ENCODE measurements at regions not wholly inside any gene's neighbourhood (a gene's known extent, or its start where the extent isn't known, plus 50 kb on each side); places are given as distances from the start of the nearest gene placed in this dataset.
A peak's percentile ranks its signal among the peaks of the same experiment; 100 is the strongest.
"Not testable (repeated sequence)": the region's sequence is repeated elsewhere in the genome, so short reads cannot be mapped to it uniquely, and the experiment has no call there.

DNA sequence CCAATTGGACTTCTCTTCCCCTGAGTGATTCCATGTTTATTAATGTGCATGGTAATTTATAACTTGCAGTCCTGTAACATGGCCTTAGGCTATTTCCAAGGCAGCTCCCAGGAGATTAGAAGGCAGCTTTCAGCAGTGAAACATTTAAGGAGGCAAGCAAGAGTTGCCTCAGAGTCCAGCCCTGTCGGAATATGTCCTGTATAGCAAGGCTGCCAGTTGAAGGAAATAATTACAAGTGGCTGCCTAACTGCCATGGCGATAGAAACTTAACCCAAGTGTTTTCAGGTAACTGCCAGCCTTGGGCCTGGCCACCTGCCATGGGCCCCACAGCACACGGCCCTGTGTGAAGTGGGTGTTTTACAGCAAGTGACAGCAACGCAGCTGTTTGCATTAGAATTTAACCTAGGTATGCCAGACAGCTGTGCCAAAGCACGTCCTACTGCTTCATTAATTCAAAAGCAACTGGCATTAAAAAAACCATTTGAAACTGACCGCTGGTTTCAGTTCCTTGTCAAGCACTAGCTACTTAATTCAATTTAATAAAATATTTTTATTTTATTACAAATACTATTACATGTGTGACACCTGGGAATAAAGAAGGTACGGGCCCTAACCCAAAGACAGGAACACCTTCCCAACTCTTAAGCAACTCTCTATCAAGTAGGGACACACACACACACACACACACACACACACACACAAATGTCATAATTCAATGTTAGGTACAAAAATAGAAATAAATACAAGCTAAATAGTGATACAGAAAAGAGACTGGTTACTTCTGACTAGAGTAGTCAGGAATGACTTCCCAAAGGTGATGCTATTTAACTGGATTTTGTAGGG is 151.8 kb upstream of the HEY2 start:
- DNase-seq, result peak; percentile 75

DNA sequence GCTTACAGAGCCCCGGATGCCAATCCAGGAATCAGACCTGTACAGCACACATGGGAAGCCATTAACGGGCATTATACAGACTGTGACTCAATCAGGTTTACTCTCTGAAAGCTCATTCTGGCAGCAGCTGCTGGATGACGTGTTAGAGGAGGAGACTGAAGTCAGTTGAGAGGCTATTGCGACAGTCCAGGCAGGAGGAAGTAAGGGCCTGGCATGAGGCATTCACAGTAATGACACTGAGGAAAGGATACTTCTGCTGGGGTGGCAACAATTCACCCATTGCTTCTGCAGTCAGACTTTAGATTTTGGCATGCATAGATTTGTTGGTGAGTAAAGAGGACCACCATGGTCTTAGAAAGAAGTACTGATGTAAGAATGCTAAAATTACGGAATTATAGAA is 151.0 kb upstream of the HEY2 start:
- peak; percentile 70 for DNase-seq

DNA sequence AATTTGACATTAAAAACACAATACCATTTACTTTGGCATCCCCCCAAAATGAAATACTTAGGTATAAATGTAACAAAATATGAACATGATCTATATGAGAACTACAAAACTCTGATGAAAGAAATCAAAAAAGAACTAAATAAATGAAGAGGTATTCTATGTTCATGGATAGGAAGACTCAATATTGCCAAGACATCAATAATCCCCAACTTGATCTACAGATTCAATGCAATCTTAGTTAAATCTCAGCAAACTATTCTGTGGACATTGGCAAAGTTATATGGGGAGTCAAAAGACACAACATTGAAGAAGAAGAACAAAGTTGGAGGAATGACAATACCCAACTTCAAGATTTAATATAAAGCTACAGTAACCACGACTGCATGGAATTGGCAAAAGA is 145.2 kb upstream of the HEY2 start:
- DNase-seq, result no peak

DNA sequence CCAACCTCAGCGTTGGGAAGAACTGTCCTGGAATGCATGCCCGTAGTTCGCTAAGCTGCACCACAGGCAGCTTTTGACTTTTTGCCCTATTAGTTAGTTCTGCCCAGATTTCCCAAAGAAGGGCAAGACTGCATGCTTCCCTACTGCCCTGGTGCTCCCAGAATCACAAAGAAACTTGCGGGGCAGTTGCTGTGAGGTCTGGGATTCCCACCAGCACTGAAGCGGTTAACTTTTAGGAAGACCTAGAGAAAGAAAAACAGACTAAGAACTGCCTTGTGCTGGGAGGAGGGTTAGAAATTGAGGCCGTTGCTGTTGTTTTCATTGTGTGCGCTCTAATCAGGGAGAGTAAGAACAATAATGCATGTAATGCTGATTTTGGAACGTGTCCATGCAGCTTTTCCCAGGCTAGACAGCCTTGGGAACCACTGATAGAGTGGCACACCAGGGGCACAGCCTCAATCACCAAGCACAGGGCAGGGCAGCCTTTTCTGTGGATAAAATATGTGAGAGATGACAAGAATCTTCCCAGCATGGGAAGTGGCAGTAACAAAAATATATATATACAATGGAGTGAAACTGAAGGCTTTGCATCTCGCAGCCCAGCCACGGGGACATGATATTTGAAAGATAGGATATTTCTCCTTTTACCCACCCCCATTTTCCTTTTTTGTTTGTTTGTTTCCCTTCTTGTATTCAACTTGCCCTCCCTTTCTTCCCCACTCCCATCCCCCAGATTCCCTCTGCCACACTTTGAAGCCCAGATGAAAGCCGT is 137.7 kb upstream of the HEY2 start:
- peak; percentile 73 for DNase-seq

DNA sequence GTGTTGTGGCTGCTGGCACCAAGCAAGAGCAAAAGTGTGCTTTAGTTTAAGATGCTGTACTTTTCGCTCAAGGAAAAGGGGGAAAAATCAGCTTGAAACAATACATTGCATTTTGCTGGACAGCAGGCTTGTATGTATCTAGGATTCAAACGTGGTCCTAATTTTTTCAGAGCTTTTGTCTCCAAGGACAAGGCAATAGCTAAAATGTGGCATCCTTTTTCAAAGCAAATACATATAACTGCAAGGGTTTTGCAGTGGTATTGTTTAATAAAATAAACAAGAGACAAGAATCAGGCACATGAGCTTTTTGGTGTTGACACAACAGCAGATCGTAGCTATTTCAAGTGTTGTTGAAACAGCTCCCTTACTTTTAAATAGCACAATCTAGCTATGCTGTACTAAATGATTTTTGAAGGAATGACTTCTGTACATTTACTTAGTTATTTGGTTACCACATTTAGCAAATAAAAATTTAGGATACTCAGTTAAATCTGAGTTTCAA is 137.0 kb upstream of the HEY2 start:
- DNase-seq, result peak; percentile 69

DNA sequence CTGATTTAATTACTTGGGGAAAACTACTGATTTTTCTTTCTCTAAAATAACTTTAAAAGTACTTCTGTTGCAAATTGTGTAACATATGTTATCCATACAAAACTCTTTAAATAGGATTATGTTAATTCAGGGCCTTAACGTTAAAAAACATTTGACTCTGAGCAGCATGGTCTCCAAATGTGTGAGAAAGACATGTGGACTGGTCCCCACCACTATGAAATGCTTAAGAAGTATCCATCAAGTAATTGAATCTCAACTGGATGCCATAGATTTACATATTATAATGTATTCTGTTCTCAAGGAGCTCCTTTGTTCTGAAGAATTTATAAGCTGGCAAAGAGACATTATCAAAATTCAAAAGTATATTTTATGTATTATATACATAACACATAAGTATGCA is 130.8 kb upstream of the HEY2 start:
- no peak for DNase-seq

DNA sequence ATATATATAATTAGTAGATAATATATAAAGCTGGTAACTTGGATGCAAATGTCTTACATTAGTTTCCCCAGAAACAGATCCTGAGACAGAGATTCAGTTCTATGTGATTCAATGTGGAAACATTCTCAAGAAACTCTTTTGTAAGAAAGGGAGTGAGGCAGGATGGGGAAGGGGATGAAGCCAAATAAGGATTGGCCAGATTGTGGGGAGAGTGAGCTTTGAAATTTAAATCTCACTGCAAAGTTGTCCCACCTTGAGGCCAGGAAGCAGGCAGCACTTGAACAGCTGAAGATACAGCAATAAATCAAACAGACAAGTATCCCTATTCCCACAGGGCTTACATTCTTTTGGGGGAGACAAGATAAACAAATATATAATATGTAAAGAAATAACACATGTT is 126.3 kb upstream of the HEY2 start:
- DNase-seq, result no peak

DNA sequence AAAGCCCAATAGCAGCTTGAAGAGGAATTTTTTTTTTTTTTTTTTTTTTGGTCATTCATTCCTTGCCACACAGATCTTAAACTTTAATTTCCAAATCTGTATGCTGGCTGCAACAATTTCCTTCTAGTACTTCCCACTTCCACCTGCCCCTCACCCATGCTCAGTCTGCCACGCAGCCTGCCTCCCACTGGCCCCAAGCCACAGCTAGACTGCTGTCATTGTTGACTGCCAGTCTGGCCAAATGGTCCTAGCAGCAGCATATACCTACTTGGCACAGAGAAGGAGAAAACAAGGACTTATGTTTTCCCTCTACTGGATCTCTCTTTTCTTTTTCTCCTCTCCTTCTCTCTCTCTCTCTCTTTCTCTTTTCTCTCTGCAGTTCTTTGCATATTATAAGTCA is 118.3 kb upstream of the HEY2 start:
- no peak for DNase-seq

DNA sequence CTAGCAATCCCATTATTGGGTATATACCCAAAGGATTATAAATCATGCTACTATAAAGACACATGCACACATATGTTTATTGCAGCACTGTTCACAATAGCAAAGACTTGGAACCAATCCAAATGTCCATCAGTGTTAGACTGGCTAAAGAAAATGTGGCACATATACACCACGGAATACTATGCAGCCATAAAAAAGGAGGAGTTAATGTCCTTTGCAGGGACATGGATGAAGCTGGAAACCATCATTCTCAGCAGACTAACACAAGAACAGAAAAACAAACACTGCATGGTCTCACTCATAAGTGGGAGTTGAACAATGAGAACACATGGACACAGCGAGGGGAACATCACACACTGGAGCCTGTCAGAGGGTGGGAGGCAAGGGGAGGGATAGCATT is 113.4 kb upstream of the HEY2 start:
- not testable (repeated sequence) for DNase-seq

DNA sequence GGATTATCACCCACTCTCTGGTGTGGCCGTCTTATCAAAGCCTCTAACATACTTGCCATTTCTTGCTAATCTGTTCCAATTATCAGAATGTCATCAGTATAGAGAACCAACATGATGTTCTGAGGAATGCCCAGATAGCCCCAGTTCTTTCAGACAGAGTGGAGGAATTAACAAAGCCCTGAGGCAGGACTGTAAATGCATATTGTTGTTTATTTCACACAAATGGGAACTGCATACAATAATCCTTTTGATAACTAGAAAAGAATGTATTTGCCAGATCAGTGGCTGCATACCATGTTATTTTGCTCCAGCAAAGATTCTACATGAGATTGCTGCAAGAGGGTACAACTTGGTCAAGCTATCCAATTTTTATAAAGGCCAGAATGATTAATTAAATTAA is 112.8 kb upstream of the HEY2 start:
- DNase-seq, result no peak

DNA sequence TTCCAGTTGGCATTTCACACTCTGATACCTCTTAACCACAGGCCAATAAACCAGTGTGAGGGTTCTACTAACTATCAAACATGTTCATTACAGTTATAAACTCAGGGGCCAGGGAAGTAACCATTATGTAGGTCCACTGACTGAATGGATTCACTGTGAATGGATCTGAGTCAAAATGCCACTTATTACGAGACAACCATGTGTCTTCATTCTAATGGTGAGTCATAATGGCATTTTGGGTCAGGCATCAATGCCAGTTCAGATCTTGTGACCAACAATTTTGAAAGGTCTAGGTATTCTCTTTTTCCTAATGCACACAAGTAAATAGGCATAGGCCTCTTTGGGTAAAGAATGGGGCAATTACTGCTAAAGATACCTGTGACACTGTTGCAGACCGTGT is 112.2 kb upstream of the HEY2 start:
- DNase-seq, result no peak

DNA sequence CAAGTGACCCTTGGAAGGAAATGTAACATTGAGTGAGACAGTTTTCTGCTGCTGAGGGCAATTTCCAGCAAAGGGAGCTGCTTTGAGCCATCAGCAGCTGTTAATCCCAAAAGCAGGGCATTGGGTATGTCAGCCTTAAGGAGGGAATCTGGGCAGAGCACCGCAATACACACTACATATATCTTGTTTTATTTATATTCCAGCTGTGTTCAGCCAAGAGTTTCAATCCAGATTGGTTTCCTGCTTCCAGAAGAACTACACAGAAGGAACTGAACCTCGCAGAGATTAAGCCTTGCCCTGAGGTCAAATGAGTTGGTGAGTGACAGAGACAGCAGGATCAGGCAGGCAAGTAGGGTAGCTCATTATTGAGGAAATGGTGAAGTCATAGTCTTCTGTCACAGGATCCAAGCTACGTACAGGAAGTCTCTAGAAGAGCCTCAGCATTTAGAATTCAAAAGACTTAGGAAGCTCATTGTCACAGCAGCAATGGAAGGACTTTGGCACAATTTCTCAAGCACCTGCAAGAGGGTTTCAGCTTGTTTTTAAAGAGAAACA is 109.9 kb upstream of the HEY2 start:
- no peak for DNase-seq

DNA sequence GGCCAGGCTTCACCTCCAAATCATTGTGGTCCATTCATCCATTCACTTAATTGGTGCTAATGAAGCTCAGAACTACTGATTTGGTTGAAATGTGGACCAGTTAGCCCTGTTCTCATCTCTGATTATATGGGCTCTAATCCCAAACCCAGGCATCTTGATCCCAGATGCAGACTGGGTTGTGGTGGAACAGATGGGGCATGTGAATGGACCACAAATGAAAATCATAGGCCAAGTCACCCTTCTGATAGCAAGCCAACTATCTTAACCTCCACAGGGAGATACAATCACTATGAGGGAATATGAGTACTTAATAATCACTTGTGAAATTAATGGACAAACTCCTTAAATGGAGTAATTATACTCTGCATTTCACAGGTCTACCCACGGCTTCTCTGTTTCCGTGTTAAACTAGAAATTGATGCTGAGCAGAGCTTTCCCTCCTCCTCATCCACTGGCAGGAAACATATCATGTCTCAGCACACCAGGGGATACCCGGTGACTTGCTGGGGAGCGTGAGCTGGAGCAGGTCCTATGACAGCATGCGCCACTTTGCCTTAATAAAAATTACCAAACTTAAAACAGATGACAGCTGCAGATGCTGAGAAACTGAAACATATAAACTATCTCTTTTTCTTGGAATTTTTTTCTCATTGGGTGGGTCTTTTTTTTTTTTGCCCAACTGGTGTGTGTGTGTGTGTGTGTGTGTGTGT is 108.8 kb upstream of the HEY2 start:
- DNase-seq, result no peak

DNA sequence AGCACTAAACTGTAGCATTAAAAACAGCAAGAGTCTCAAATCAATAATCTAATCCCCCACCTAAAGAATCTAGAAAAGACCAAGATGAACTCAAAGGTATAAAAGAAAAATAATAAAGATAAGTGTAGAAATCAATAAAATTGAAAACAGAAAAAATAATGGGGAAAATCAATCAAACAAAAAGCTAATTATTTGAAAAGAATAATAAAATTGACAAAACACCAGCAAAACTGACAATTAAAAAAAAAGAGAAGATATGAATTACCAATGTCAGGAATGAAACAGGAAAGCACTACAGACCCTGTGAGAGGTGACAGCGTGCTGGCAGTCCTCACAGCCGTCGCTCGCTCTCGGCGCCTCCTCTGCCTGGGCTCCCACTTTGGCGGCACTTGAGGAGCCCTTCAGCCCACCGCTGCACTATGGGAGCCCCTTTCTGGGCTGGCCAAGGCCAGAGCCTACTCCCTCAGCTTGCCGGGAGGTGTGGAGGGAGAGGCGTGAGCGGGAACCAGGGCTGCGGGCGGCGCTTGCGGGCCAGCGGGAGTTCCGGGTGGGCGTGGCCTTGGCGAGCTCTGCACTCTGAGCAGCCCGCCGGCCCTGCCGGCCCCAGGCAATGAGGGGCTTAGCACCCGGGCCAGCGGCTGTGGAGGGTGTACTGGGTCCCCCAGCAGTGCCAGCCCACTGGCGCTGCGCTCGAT is 105.3 kb upstream of the HEY2 start:
- not testable (repeated sequence) for DNase-seq

DNA sequence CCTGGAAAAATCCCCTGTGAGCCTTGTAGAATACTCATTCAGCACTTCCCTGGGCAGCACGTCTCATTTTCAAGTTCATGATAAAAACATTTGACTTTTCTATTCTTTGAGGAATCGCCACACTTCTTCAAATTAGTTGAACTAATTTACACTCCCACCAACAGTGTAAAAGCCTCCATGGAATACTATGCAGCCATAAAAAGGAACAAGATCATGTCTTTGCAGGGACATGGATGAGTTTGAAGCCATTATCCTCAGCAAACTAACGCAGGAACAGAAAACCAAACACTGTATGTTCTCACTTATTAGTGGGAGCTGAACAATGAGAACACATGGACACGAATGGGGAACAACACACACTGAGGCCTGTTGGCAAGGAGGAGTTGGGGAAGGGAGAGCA is 102.0 kb upstream of the HEY2 start:
- no peak for DNase-seq

DNA sequence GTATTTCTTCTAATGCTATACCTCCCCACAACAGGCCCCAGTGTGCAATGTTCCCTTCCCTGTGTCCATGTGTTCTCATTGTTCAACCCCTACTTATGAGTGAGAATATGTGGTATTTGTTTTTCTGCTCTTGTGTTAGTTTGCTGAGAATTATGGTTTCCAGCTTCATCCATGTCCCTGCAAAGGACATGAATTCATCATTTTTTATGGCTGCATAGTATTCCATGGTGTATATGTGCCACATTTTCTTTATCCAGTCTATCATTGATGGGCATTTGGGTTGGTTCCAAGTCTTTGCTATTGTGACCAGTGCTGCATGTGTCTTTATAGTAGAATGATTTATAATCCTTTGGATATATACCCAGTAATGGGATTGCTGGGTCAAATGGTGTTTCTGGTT is 95.7 kb upstream of the HEY2 start:
- DNase-seq, result not testable (repeated sequence)

DNA sequence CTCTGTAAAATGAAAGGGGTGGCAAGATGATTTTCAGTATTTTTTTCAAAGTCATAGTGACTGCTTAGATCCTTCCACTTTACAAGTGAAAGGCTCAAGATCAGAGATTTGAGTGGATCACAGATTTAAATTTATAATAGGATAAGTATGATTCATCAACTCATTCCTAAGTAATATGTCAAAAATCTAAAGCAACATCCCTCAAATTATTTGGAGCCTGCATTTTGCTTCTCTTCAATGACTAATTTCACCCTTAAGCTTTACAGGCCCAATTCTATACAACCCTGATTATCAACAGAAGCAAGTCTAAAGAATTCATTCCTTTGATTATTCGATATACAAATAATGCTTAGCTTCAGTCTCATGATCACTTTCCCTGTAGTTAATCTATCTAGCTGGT is 93.9 kb upstream of the HEY2 start:
- no peak for DNase-seq

DNA sequence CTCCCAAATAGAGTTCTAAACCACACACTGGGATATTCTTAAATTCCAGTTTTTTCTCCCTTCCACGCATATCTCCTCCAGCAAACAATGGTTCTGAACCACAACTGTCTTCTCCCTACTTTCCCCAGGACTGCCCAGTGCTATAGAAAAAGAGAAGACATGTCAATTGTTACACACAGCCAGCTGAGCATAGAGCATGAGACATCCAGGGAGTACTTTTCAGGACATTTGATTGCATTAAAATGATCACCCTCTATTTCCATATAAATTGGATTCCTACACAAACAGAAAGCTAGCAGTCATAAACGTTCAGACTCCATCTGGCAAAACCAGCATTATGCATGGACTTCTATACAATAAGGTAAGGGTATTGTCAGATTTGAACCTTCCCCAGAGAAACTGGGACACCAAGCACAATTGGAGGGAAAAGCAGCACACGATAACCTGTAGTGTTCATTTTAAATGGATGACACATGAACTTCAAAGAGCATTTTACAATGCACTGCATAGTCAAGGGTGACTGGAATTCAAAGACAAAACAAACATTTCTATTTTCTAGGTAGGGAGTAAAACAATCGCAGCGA is 93.1 kb upstream of the HEY2 start:
- DNase-seq, result peak; percentile 84

DNA sequence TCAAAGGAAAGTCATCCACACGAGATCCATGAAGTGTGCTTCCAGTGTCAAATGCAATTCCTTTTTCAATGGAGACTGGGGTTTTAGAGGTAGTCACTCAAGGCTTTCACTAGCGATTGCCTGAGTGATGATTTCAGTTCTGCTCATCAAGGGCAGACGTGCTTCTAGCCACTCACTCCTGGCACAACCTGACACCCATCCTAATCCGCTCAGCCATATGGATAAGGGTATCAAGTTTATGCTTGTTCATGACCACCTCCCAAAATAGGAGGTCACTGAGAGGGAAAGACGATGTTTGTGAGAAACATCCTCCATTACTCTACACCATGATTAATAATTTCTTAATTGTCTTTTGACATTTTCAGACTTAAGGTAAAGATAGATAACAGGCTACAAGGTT is 91.3 kb upstream of the HEY2 start:
- no peak for DNase-seq

DNA sequence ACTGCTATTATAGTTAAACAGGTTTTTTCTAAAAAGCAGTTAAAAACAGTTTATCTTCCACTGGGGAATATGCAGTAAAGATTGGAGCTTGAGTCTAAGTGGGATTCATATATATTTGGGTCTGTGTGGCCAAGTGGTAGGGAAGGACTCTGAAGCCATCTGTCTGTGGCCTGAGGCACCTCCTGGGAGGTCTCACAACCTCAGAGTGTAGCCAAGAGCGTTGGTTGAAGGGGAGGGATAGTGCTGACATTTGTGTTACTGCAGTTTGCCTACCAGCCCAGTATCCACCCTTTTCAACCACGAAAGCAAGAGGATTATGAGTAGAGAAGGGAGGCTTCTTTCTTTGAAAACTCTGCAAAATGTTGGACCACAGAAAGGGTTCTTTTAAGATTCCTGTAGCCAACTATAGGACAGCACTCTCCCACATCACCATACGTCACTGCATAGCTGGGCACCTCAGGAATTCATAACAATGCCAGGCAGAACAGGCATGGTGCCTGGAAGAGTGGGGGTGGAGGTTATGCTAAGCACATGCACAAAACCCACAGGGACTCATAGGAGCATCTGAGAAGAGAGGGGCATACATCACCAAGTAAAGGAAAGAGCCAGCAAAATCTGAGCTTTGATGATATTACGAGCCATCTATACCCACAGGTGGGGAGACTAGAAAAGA is 90.5 kb upstream of the HEY2 start:
- no peak for DNase-seq

DNA sequence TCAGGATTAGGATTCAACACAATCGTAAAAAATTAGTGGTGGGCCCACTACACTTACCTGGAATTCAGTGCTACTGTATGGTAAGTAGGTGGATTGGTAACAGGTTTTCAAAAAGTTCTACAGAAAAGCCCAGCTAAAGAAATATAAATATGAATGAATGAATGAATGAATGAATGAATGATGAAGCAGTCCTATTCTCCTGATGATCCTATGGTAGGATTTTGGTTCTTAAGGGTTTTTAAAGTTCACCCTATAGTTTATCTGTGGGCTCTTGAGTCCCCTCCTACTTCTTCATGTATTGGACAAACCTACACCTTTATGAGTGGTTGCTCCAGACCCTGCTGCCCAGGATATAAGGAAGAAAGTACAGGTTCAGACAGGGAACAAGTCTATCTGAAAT is 89.5 kb upstream of the HEY2 start:
- DNase-seq, result no peak

DNA sequence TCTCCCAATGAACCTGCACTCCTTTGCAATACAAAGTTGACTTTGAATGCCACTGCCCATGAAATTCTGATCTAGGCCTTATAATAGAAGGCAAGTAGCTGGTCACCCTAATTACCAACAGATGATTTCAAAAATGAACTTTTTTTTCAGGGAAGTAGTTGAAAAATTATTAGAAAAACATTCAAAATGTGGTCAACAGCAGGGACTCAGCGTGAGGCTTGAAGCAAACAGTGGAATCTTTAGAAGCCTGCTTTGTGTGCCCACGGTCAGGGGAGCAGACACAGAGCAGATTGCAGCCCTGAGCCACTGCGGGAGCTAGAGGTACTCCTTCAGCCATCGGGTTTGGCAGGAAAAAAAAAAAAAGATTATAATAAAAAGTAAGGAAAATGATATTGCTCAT is 87.1 kb upstream of the HEY2 start:
- no peak for DNase-seq

Measured in NCI-H345 (cell line).